ENCODE measurements at regions not wholly inside any gene's neighbourhood (a gene's known extent, or its start where the extent isn't known, plus 50 kb on each side); places are given as distances from the start of the nearest gene placed in this dataset.
"Not testable (repeated sequence)": the region's sequence is repeated elsewhere in the genome, so short reads cannot be mapped to it uniquely, and the experiment has no call there.

GRCh38 chr2:190150413-190150812, 87.9 kb upstream of the MSTN start:
- no peak for TF ChIP-seq CTCF (IDR thresholded peaks at IDR 0.05)
- H3K4me1 ChIP-seq = no peaks in the 10 kb centered on the region
- H3K36me3 ChIP-seq = no peaks in the 10 kb centered on the region
- H3K4me3 ChIP-seq = no peak overlapping the region
- H3K27me3 ChIP-seq = no peaks in the 10 kb centered on the region
- H3K27ac ChIP-seq = no peak overlapping the region
- peaks cover 0 to 4% of the 10 kb centered on the region in 2 donors for H3K9me3 ChIP-seq
- DNase-seq (ENCODE audit: low spot score) = no peak

- Histone ChIP-seq H3K36me3 (no peaks in the 10 kb centered on the region), H3K27ac (no peak overlapping the region), H3K27me3 (no peaks in the 10 kb centered on the region), H3K9me3 (peaks cover 0 to 4% of the 10 kb centered on the region in 2 donors), H3K4me1 (no peaks in the 10 kb centered on the region), H3K4me3 (no peak overlapping the region)
- no peak for DNase-seq (ENCODE audit: low spot score)
- TF ChIP-seq CTCF (IDR thresholded peaks at IDR 0.05) = no peak
These were observed 87.4 kb upstream of the MSTN start for GRCh38 chr2:190149908-190150307.

- no peak for TF ChIP-seq CTCF (IDR thresholded peaks at IDR 0.05)
- Histone ChIP-seq H3K9me3 (peaks cover 0 to 4% of the 10 kb centered on the region in 2 donors), H3K4me1 (no peaks in the 10 kb centered on the region), H3K27ac (no peak overlapping the region), H3K27me3 (no peaks in the 10 kb centered on the region), H3K4me3 (no peak overlapping the region), H3K36me3 (no peaks in the 10 kb centered on the region)
- DNase-seq (ENCODE audit: low spot score) = no peak
These were observed 86.7 kb upstream of the MSTN start for GRCh38 chr2:190149200-190149599.

GRCh38 chr2:190146109-190146508, 83.6 kb upstream of the MSTN start:
- not testable (repeated sequence) for H3K4me3 ChIP-seq; DNase-seq (ENCODE audit: low spot score); H3K27me3 ChIP-seq; H3K27ac ChIP-seq; H3K9me3 ChIP-seq; H3K36me3 ChIP-seq; H3K4me1 ChIP-seq

GRCh38 chr2:190140474-190140873, 77.9 kb upstream of the MSTN start:
- not testable (repeated sequence) for H3K9me3 ChIP-seq; H3K4me1 ChIP-seq; H3K27ac ChIP-seq; H3K27me3 ChIP-seq; DNase-seq (ENCODE audit: low spot score); H3K36me3 ChIP-seq; H3K4me3 ChIP-seq

GRCh38 chr2:190139371-190139770, 76.8 kb upstream of the MSTN start:
- Histone ChIP-seq H3K27me3 (no peaks in the 10 kb centered on the region), H3K4me1 (no peaks in the 10 kb centered on the region), H3K4me3 (no peak overlapping the region), H3K27ac (no peak overlapping the region), H3K9me3 (no peaks in the 10 kb centered on the region), H3K36me3 (no peaks in the 10 kb centered on the region)
- DNase-seq (ENCODE audit: low spot score) = no peak
- no peak for TF ChIP-seq CTCF (IDR thresholded peaks at IDR 0.05)

GRCh38 chr2:190138032-190138431, 75.5 kb upstream of the MSTN start:
- no peaks in the 10 kb centered on the region for H3K9me3 ChIP-seq
- H3K27me3 ChIP-seq = no peaks in the 10 kb centered on the region
- TF ChIP-seq CTCF (IDR thresholded peaks at IDR 0.05) = no peak
- H3K27ac ChIP-seq = no peak overlapping the region
- H3K36me3 ChIP-seq = no peaks in the 10 kb centered on the region
- no peaks in the 10 kb centered on the region for H3K4me1 ChIP-seq
- H3K4me3 ChIP-seq = no peak overlapping the region
- no peak for DNase-seq (ENCODE audit: low spot score)
